Colonic mucosa (tissue), 4 donors: ENCODE measurements at regions not wholly inside any gene's neighbourhood (a gene's known extent, or its start where the extent isn't known, plus 50 kb on each side); places are given as distances from the start of the nearest gene placed in this dataset. TPM values are rescaled to one million over a fixed set of nuclear protein-coding genes. Genes with fewer than 3 reads are reported as not detected.

ENCODE experiments used
- DNase-seq: peaks from one replicate; pipeline ENCODE4 v3.0.0-alpha.2; 2020
- H3K27ac ChIP-seq: fragments of 200-600 bp; one replicate; pipeline ENCODE4 v1.8.0; 2021
- H3K27me3 ChIP-seq: fragments of 200-600 bp; one replicate; pipeline ENCODE4 v1.8.0; 2021
- H3K36me3 ChIP-seq: fragments of 200-600 bp; one replicate; pipeline ENCODE4 v1.8.0; 2021
- H3K4me1 ChIP-seq: fragments of 200-600 bp; one replicate; pipeline ENCODE4 v1.8.0; 2021; ENCODE audit warnings: mild to moderate bottlenecking
- H3K4me3 ChIP-seq: fragments of 200-600 bp; one replicate; pipeline ENCODE4 v1.8.0; 2021
- H3K9ac ChIP-seq, 2 donors: one replicate each; pipeline ENCODE4 v1.7.0; 2013; ENCODE audit warnings: control low read depth in 2 of 2, low read depth in 2 of 2, low read length in 2 of 2
- H3K9me3 ChIP-seq: fragments of 200-600 bp; one replicate; pipeline ENCODE4 v1.8.0; 2021
- CTCF ChIP-seq: fragments of 200-600 bp; IDR thresholded peaks from one replicate; pipeline ENCODE4 v1.8.0; 2022; ENCODE audit warnings: antibody characterized with exemption, mild to moderate bottlenecking
- intact Hi-C: fragments of 100-400 bp; cut with DNase I; formaldehyde crosslinking; loops from one replicate; pipeline ENCODE4 v1.14.1; 2022
- microRNA-seq: library from miRNA; unstranded; fragments of <30 nt; microRNA quantifications from one replicate; pipeline ENCODE4, GENCODE V29; 2019
- donor health status: healthy.
- donor health status: DM: no; HTN: no; CAD: no.
- donor health status: DM: no; HTN: no; CAD: no.

DNA sequence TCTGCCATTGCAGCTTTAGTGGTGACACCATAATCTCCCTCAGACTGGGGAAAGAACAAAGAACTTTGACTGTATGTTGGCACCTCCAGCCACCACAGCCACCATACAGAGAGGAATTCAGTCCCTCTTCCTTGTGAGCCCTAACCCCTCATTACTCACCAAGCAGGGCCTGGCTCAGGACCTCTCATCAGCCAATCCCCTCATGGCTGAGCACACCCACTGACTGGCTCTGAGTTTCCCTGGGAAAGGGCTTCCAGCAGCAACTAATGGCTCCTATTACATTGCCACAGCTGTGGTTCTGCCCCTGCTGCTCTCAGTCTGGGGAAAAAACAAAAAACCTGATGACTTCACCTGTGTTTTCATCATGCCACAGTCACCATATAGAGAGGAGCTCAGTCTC lies 1482.6 kb downstream of the FAM133A start:
- H3K9ac ChIP-seq, result no peak overlapping the region
- no peak for TF ChIP-seq CTCF
- no peak for DNase-seq
- H3K27ac ChIP-seq, result no peak overlapping the region
- intact Hi-C loops, result no loop called here
- no peaks in the 10 kb centered on the region for H3K4me1 ChIP-seq
- no peaks in the 10 kb centered on the region for H3K36me3 ChIP-seq
- H3K4me3 ChIP-seq, result no peak overlapping the region
- H3K27me3 ChIP-seq, result no peaks in the 10 kb centered on the region
- H3K9me3 ChIP-seq, result no peaks in the 10 kb centered on the region

Small RNA genes lying in the stretch of these regions (microRNA-seq; reads per million reads assigned to microRNA genes)
- gene MIR548M, result not detected
